ENCODE measurements at regions not wholly inside any gene's neighbourhood (a gene's known extent, or its start where the extent isn't known, plus 50 kb on each side); places are given as distances from the start of the nearest gene placed in this dataset.
"Not testable (repeated sequence)": the region's sequence is repeated elsewhere in the genome, so short reads cannot be mapped to it uniquely, and the experiment has no call there.

GRCh38 chr13:68645814-68646213, 1415.7 kb upstream of the PCDH9 start:
- DNase-seq (ENCODE audit: low spot score): no peak

GRCh38 chr13:68644611-68645010, 1414.5 kb upstream of the PCDH9 start:
- DNase-seq (ENCODE audit: low spot score): no peak

DNA sequence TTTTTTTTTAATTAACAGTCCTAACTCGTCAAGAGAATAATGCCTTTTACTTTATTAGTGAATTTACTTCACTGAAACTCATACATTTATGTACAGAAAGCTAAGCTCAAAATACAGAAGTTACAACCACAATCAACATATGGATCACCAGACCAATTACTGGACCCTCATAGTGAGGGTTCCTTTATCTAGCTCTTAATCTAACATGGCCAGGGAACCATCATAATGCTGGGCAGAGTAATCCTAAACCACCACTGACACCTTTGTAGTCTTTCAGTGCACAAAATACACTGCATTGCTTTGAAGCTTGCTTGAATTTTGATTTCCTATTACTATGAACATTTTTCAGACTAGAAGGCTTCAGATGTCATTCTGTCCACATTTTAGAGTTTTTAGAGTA, 1406.6 kb upstream of the PCDH9 start:
- DNase-seq (ENCODE audit: low spot score): no peak

DNA sequence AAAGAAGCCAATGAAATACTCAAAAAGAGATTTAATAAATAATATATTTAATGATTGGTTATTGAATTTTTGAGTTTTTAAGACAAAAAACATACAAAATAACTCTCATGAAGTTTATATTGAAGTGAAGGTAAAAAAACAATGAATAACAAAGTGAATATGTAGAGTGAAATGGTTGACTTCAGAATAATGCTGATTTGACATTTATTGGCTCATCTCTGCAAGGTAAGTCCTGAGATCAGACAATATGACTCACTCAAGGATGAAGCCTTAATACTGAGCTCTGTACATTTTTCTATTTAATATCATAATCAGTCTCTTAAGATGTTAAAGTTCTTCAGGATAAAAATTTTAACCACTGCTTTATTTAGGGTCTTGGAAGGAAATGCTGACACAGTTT, 1398.9 kb upstream of the PCDH9 start:
- DNase-seq (ENCODE audit: low spot score): no peak

DNA sequence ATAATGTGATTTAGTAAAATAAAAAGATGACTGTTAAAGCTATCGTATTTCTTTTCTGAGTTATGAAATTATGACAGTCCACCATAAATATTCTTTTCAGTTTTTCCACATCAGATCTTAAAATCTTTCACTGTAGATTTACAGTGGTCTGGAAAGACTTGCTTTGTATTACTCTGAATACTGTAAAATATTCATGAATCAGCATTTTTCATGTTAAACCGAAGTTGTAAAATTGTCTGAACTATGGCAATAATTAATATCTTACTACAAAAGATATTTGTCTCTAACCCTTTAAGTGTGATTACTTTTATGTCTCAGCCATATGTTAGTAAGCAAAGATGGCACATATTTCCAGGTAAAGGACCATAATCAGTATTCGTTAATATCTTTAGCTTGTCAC, 1397.2 kb upstream of the PCDH9 start:
- DNase-seq (ENCODE audit: low spot score): no peak

GRCh38 chr13:68616600-68617222, 1386.6 kb upstream of the PCDH9 start:
- DNase-seq (ENCODE audit: low spot score): no peak

DNA sequence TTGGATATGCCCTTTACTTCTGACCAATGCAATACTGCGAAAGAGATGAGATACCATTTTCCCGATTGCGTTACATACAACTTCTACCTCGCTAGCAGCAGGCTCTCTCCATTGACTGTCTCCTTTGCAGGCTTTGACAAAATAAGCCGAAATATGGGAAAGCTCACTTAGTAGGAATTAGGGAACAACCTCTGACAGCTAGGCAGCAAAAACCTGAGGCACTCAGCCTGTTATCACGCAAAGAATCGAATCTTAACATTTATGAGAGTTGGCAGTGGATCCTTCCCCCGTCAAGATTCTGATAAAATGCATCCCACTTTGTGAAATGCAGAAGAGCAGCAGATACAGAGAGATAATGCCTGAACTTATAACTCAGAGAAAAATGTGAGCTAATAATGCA, 1379.5 kb upstream of the PCDH9 start:
- no peak for DNase-seq (ENCODE audit: low spot score)

DNA sequence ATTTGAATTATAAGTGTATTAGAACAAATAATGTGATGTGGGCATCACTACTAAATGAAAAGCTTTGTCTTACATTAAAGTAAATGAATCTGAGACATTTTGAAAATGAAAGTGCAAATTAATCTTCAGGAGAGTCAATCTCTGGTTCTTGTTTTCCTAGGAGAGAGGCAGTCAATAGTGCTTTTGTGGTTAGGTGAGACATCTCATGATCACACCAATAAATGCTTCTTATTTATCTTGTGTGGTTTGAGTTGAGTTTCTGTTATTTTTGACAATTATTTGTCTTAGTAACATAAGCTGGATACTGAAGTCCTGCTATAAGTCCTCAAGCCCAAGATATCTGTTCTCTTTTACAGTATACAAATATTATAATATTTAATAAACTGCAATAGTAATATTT, 1378.0 kb upstream of the PCDH9 start:
- DNase-seq (ENCODE audit: low spot score): no peak

DNA sequence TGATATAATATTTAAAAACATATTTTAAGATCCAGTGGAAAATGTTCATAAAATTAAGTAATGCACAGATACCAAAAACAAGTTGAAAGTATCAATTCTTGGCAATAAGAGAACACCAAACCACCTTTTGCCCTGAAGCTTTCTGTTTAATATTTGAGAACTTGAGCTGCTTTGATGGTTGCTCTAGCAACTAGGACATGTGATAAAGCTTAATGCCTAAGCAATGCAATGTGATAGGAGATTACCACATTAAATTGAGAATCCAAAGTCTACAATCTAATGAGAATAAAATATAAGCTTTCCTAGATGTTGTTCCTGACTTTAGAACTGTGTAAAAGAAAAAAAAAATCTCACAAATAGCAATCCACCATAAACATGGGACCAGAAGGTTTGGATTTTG, 1367.5 kb upstream of the PCDH9 start:
- no peak for DNase-seq (ENCODE audit: low spot score)

DNA sequence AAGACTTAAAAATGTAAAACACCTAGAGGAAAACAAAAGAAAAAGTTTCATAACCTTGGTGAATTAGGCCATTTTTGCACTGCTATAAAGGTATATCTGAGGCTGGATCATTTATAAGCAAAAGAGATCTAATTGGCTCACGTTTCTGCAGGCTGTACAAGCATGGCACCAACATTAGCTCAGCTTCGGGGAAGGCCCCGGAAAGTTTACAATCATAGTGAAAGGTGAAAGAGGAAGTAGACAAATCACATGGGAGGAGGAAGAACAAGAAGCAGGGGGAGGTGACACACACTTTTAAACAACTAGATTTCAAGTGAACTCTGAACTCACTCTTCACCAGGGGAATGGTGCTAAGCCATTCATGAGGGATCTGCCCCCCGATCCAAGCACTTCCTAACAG, 1358.5 kb upstream of the PCDH9 start:
- no peak for DNase-seq (ENCODE audit: low spot score)

DNA sequence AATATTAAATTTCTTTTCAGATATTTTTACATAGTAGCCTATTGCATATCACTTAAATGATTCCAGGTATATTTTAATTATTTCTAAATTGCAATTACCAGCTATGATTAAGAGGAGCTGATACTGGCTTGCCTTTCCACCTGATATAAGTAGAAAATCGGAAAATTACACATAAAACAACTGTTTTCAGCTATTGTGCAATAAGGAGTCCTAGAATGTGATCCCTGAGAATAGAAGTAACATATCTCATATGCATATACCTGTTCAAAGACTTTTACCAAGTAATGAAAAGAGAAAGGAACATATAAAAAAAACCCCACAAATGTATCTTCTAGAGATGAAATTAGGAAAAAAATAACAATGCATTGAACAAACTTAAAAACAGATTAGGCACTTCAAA, 1354.6 kb upstream of the PCDH9 start:
- DNase-seq (ENCODE audit: low spot score): no peak

DNA sequence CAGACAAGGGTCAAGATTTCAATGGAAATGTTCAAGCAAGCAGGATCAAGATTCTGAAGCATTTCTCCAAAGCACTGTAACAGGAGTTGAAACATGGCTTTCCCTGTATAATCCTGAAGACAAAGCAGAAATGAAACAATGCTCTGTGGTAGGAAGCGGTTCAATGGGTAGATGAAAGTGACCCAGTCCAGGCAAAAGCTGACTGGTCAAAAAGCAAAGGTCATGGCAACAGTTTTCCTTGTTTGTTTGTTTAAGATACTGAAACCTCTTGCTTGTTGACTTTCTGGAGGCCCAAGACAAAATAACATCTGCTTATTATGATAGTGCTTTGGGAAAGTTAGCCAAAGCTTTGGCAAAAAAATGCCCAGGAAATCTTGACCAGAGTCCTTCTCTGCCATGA, 1343.9 kb upstream of the PCDH9 start:
- no peak for DNase-seq (ENCODE audit: low spot score)

DNA sequence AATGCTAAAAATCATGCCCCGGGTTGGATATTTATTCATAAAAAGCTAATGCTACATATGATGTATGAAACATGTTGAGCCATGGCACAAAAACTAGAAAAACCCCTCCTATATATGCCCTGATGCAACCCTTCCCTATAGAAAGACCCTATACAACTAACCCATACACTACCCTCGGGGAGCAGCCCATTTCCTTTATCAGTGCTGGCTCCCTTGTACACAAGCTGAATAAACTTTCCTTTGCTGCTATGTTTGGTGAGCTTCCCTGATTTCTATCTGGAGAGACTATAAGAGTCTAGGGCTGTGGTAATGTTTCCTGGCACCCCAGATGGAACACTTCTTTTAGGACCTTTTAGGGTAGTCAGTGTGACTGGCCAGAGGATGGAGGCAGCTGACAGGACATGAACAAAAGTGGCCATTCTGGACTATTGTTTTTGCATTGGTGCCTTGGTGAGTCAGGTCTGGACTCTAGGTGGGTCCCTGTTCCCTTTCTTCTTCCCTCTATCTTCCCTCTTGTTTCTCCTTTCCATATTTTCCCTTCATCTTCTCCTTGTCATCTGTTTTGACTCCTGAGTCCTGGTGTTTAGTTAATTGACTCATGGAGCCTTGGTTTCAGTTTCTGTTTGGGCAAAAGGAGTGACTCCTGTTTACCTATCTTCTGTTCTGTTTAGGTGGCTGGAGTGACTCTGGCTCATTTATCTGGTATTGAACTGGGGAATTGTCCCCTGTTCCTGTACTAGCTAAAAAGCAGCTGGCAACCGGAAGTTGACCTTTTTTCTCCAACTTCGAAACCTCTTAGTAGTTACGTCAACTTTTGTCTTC, 1321.8 kb upstream of the PCDH9 start:
- DNase-seq (ENCODE audit: low spot score): no peak

- DNase-seq (ENCODE audit: low spot score): no peak
Measured at GRCh38 chr13:68550330-68550729, 1320.2 kb upstream of the PCDH9 start.

DNA sequence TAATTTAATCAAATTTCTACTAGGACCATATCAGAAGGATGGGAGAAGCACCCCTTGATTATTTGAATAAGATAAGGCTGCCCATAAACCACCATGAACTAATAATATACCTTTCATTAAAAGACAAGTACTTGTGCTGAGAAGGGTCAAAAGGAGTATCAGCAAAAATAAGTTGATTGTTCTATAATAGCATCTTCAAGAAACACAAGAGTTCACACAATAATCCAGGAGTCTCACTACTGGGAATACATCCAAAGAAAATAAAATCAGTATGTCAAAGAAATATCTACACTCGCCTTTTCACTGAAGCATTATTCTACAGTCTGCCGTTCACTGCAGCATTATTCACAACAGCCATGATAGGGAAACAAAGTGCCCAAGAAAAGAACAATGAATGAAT, 1310.1 kb upstream of the PCDH9 start:
- no peak for DNase-seq (ENCODE audit: low spot score)

DNA sequence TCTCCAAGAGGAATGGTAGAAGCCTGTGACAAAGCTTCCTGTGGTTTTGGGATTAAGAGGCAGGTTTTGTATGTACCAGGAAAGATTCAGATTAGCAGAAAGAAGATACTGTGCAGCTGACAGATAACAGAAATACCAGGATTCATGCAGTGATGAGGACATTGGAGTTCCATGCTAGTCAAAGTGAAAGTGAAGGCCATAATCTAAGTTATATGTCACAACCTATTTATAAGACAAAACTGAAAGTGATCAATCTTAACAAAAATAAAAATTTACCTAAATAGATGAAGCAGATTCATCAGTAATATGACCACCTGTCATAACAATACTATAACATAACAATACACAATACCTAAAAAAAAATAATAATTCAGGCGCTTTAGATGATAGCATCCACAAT, 1305.2 kb upstream of the PCDH9 start:
- DNase-seq (ENCODE audit: low spot score): no peak

DNA sequence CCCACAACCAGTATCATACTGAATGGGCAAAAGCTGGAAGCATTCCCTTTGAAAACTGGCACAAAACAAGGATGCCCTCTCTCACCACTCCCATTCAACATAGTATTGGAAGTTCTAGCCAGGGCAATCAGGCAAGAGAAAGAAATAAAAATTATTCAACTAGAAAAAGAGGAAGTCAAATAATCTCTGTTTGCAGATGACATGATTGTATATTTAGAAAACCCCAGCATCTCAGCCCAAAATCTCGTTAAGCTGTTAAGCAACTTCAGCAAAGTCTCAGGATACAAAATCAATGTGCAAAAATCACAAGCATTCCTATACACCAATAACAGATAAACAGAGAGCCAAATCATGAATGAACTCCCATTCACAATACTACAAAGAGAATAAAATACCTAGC, 1297.0 kb upstream of the PCDH9 start:
- DNase-seq (ENCODE audit: low spot score): not testable (repeated sequence)

GRCh38 chr13:68523838-68524424, 1293.8 kb upstream of the PCDH9 start:
- no peak for DNase-seq (ENCODE audit: low spot score)

GRCh38 chr13:68522184-68522583, 1292.0 kb upstream of the PCDH9 start:
- DNase-seq (ENCODE audit: low spot score): no peak

DNA sequence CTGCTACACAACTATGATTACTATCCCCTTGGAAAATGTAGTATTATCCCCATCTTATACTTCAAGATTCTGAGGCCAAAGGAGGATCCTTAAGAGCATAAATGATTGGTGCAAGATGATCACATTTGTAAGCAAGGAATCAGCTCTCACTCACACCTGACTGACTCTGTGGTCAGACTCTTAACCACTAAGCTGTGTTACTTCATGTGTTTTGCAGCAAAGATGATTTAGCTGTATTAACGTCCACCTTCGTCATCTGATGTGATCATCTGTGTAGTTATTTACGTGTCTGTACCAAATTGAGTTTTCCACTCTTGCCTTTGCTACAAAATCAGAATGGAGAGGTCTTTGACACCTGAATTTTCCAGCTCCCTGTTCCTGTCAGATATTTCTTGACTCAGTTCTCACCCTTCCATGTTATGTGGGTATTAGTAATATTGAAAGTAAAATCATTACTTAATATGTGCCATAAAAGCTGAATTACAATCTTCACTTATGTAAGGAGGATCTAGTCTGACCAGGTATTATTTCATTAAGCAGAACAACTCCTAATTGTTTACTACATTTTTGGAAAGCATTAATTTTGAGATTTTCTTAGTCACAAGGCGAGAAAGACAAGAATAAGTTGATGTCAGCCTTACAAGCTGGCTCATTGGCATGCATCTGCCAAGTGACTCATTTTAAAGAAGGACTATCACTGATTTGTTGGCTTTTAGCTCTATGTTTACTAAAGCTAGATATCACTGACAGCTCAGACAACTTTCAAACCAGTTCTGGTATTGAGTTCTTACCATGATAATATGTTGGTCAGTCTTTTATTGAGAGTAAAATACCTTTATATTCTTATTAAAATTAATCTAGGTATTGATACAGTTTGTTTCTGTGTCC, 1279.8 kb upstream of the PCDH9 start:
- DNase-seq (ENCODE audit: low spot score): no peak

DNA sequence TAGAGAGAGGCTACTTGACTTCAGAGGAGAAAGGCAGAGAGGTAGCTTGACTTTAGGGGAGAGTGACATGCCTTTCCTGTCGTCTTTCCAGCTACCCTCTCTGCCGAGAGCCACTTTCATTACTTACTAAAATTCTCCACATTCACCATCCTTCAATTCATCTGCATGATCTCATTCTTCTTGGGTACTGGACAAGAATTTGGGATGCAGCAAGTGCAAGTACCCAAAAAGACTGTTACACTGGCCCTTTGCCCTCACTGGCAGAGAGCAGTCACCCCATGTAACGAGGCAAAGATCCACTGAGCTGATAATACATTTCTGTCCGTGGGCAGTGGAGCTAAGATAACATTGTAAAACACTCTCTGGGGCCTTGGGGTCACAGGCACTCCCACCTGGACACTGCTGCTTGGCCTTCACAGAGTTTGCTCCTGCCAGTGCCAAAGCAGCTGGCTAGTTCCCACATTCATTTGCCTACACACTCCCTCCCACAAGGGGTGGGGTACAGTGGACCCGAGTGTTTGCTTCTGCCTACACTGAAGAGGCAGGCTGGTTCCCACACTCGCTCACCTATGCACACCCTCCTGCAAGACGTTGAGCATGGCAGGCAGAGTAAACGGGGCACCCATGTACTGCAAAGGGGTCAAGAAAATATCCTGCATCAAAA, 1276.9 kb upstream of the PCDH9 start:
- no peak for DNase-seq (ENCODE audit: low spot score)

DNA sequence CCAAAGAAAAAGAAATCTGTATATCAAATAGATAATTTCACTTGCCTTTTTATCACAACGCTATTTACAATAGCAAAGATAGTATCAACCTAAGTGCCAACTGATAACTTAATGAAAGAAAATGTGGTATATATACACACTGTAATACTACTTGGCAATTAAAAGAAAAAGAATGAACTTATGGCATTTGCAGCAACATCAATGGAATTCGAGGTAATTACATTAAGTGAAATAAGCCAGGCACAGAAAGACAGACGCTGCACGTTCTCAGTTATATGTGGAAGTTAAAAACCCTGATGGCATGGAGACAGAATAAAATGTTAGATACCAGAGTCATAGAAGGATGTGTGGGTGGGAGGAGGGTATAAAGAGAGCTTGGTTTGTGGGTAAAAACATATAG, 1260.5 kb upstream of the PCDH9 start:
- no peak for DNase-seq (ENCODE audit: low spot score)
